ENCODE measurements at regions not wholly inside any gene's neighbourhood (a gene's known extent, or its start where the extent isn't known, plus 50 kb on each side); places are given as distances from the start of the nearest gene placed in this dataset.

GRCh38 chr14:37658156-37658555 is 62.7 kb downstream of the TTC6 start:
- TF ChIP-seq, protein P1, sequence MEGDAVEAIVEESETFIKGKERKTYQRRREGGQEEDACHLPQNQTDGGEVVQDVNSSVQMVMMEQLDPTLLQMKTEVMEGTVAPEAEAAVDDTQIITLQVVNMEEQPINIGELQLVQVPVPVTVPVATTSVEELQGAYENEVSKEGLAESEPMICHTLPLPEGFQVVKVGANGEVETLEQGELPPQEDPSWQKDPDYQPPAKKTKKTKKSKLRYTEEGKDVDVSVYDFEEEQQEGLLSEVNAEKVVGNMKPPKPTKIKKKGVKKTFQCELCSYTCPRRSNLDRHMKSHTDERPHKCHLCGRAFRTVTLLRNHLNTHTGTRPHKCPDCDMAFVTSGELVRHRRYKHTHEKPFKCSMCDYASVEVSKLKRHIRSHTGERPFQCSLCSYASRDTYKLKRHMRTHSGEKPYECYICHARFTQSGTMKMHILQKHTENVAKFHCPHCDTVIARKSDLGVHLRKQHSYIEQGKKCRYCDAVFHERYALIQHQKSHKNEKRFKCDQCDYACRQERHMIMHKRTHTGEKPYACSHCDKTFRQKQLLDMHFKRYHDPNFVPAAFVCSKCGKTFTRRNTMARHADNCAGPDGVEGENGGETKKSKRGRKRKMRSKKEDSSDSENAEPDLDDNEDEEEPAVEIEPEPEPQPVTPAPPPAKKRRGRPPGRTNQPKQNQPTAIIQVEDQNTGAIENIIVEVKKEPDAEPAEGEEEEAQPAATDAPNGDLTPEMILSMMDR (IDR thresholded peaks at IDR 0.05), result no peak
- TF ChIP-seq POLR2A (IDR thresholded peaks at IDR 0.05), result no peak

Measured in upper lobe of left lung (tissue), 4 donors.